HG03432 (cell line): ENCODE measurements at regions not wholly inside any gene's neighbourhood (a gene's known extent, or its start where the extent isn't known, plus 50 kb on each side); places are given as distances from the start of the nearest gene placed in this dataset.
"Not testable (repeated sequence)": the region's sequence is repeated elsewhere in the genome, so short reads cannot be mapped to it uniquely, and the experiment has no call there.

Experiments used
- ATAC-seq: cut with Tn5 transposase; IDR thresholded peaks from one replicate; pipeline ENCODE4 v1.9.1; 2021; ENCODE audit warnings: mild to moderate bottlenecking, moderate library complexity; ENCODE audit not compliant: unreplicated experiment

DNA sequence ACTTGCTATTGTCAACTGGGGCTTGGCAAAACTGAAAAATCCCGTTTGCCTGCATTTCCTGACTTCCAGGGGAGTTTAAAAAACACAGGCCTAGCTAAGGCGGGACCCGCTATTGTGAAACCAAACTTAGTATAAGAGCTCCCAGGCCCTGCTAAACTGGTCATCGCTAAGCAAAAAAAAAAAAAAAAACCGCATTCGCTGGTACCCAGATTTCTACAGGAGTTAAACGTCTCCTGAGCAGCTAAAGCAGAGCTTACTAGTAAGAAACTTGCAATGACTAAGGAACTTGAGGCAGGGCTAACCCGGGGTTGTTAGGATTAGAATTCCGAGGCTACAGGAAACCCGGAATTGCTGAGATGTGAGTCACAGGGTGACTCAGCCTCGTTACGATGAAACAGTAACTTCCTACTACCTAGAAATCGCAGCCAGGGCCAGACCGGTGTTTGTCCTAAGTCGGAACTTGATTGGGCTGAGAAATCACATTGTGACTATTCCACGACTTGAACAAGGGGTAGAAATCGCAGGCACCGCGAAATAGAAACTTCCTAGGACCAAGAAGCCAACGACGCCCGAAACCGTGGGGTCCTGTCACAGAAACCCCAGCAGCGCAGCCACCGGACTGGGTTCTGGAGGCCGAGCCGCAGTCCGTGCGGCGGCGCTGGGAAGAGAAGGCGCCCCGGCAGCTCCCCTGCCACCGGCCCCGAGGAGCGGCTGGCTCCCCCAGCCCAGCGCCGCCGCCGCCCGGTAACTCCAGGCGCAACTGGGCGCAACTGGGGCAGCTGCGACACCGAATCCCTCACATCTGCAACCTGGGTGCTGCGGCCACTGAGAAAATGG lies 89.4 kb downstream of the ANXA2R start:
- ATAC-seq = peak; percentile 49

DNA sequence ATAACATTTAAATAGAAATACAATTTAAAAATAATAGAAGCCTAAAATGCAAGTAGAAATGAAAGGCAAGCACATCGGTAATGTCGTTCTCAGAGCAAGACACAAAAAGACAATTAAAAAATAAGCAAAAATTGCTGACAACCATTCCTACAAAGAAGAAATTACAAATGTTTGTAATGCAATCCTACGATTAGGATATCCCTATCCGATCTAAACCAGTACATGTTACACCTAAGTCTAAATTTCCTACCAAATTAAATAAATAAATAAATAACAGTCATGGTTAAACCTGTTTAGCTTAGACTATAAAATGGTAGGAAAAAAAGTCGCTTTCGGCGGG lies 90.0 kb downstream of the ANXA2R start:
- no peak for ATAC-seq

DNA sequence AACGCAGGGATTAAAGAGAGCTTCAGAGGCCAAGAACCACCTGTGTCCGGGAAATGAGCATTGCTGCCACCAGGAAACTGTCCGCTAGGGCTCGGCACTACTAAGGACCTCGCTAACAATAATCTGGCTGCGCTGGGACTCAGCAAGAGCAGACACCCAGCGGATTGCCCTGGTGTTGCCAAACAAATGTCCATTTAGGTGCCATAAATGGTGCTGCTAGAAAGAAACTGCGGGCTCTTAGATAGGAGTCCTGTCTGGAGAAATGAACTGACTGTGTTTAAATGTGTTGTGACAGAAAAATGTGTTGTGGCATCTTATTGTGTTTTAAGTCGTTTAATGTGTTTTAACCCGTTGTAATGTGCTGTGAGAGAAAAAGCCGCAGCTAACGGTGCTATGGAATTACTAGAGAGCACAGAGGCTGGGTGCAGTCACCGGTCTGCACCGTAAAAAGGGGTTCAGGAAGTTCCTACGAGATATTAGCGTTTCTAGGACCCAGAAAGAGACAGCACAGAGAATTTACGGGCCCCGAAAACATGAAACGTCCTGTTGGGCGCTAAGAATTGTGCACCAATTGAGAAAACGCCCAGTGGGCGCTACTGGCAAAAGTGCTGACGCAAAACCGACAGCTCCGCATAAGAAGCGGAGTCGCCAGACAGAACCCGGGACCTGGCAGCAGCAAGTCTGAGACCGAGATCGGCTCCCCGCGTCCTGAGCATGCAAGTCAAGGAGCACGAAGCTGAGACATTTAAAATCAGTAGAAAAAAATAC lies 90.6 kb downstream of the ANXA2R start:
- peak; percentile 62 for ATAC-seq

DNA sequence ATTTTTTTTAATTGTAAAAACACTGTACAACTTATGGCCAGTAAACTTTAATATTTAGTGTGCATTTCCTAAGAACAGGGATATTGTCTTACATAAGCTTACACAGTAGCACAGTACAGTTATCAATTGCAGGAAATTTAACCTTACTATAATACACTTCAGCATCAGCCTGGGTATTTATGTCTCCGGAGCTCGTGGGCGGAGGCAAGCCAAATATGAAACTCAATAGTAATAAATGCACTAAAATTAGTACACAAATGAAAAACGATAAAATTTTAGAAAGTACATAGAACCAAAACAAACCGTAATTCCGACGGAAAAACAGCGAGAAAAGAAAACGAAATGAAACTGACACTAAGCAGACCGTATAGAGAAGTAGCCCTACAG lies 91.2 kb downstream of the ANXA2R start:
- peak; percentile 0 for ATAC-seq

DNA sequence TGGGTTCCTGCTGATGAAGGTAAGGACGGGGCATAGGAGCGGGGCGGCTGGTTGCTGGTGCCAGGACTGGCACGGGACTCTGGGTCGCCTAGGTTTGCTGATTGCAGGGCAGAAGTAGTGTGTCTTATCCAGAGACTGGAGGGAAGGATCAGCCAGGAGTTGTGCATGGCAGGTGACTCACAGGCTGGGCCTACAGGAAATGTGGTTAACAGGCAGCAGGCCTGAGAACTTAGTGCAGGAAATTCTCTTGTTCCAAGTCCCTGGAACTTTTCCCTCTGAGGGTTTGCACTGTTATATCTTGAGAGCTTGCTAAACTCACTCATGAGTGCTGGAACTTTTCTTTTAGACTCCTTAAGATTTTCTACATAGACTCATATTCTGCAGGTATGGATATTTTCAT lies 95.1 kb downstream of the ANXA2R start:
- no peak for ATAC-seq

DNA sequence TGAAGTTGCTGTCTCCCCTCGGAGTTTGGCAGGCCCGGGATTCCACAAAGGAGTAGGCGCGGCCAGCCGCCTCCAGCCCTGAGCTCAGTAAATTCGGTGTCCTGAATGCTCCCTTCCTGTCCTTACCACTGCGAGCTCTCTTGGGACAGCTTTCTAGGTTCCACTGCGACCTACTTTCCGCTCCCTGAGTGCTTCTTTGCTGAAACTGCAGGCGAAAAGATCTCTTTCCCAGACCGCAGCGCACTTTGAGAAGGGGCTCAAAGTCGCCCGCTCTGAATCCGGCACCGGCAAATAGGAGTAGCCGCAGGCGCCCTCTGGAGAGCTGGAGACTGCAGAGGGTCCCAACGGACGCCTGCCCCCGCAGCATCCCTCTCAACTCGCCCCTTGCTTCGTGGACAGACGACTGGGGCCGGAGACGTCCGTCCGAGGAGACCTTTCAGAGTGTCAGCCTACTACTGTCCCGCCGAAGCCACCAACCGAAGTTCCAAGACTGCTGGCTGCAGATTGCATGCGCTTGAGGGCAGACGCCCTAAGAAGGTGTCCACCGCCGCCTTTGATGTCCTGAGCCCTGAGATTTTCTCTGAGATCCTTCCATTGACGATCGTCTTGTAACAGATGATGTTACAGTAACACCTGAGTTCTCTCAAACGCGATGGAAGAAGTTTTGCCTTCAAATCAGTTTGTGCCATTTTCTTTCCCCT lies 96.0 kb downstream of the ANXA2R start:
- no peak for ATAC-seq

DNA sequence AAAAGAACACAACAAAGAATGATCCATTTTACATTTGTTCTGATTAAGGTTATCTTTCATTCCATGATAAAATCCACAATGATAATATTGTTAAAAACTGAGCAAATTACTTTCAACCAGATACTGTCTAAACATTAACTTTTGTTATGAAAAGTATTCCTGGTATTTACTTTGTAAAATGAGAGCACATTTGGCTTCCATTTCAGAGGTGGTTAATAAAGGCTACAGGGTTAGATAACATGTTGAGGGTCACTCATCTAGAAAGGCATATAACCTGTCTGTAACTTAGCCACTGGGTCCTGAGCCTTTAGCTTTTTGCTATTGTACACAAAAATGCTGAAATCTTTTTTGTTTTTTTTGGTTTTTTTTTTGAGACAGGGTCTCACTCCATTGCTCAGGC lies 99.3 kb downstream of the ANXA2R start:
- no peak for ATAC-seq

DNA sequence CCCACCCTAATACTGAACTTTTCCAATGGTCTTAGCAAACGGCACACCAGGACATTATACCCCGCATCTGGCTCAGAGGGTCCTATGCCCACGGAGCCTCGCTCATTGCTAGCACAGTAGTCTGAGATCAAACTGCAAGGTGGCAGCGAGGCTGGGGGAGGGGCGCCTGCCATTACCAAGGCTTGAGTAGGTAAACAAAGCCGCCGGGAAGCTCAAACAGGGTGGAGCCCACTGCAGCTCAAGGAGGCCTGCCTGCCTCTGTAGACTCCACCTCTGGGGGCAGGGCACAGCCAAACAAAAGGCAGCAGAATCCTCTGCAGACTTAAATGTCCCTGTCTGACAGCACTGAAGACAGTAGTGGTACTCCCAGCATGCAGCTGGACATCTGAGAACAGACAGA lies 108.1 kb downstream of the ANXA2R start:
- ATAC-seq = not testable (repeated sequence)

DNA sequence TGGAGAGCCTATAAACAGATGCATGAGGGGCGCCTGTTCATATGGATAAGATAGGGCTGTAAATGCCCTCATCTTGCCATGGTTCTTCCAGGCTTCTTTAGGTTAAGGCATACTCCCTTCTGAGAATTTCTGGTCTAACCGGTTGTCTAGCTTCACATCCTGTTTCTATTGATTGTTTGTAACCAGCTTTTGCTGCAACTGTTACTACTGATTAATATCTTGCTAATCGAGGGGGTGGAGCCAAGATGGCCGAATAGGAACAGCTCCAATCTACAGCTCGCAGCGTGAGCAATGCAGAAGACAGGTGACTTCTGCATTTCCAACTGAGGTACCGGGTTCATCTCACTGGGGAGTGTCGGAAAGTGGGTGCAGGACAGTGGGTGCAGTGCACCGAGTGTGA lies 108.7 kb downstream of the ANXA2R start:
- ATAC-seq = not testable (repeated sequence)

DNA sequence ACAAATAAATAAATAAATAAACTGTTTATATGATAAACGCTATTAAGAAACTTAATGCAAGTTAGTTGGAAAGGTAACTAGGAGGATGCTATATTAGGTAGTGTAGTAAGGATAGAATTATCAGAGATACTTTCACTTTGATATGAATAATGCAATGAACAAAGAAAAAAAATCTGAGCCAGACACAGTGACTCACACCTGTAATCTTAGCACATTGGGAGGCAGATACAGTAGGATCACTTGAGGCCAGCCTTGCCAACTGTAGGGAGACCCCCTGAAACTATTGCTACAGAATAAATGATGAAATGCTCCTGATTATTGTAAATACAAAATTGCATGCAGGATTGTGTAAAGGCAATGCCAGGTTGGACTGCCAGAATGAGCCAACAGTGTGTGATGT lies 109.2 kb downstream of the ANXA2R start:
- ATAC-seq = no peak

DNA sequence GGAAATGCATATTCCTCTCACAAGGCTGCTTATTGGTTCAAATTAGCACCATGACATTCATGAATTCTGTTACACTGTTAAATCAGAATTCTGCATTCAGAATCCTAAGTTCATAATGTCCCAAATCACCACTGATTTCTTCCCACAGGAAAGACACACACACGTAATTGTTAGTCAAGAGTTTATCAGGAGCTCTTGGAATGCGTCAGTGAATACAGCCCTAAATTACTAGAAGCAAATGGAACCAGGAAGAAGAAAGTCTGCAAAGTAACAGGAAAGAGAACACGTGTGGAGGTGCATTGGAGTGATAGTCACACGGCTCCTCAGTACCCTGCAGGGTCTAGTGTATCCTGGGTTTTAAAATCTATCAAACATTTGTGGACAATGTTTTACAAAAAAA lies 110.2 kb downstream of the ANXA2R start:
- ATAC-seq = no peak

DNA sequence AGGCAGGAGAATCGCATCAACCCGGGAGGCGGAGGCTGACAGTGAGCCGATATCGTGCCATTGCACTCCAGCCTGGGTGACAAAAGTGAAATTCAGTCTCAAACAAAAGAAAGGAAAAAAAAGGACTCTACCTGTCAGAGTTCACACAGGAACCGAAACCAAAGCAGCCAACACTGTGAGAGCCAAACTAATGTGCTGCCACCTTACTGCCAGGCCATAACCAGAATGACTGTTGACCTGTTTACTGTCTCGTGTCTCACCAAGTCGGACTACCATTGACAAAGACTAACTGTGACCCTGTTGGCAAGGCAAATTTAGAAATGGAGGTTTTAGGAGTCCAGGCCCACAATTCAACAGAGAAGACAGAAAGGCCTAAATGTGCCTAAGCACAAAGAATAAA lies 112.4 kb downstream of the ANXA2R start:
- ATAC-seq = peak; percentile 95

DNA sequence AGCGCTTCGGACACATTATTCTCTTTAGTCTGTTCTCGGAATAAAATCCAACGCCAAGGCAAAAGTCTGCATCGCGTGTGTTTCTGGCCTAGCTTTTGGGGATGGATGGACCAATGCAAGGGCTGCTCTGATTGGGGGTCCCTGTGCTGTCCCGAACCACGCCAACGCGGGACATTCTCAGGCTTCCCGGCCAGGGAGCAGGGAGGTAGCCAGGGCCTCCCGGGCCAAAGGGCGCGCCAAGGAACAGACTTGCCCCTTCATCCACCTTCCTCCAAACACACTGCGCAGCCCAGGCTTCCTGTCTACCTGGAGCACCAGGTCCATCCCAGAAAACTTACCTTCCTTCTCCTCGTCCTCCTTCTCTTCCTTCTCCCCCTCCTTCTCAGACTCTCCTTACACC lies 113.0 kb upstream of the SELENOP start:
- ATAC-seq = no peak

DNA sequence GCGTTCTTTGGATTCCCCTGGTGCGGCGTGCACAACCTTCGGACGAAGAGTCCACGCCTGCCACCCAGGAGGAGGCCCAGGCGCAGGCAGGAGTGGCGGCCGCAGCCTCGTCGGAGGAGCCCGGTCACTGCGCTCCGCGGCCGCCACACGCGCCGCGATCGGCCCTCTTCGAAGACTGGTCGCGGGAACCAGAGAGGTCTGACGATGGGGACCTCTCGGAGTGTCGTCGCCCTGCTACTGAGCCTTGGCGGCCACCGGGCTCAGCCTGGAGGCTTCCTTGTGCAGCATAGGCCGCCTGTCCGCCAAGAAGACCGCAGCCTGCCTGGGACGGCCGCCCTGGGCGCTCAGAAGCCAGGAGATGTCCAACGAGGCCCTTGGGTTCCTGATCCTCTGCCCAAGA lies 112.5 kb upstream of the SELENOP start:
- no peak for ATAC-seq

DNA sequence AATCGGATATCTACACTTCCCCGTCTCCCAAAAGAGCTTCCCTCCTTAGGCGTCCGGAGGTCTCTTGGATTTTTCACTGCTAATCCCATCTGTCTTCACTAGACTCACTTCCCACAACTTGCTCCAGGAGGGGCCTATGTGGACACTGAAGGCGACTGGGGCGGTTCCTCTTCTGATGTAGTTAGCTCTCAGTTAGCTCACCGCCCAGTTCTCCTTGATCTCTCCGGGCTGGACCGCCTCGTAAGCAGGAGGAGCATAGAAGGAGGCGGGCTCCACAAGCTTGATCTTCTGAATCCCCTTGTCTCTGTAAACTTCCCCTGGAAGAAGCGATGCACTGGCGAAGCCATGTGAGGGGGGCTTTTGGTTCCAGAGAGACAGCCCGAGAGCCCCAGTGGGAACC lies 112.0 kb upstream of the SELENOP start:
- no peak for ATAC-seq

DNA sequence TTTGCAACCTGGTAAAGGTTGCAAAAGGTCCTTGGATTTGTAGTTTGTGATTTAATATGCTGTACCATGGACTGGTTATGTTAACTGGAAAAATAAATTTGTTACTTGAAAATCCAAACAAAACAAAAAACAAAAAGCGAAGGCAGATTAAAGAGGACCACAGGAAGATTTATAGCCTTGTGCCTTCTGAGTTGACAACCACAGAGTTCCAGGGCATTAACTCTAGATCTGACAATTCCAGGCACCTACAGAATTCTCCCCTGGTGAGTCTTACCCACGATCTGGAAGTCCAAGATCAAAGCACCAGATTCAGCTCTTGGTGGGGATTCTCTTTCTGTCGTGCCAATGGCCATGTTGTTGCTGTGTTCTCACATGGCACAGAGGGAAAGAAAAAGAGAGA lies 107.9 kb upstream of the SELENOP start:
- no peak for ATAC-seq

DNA sequence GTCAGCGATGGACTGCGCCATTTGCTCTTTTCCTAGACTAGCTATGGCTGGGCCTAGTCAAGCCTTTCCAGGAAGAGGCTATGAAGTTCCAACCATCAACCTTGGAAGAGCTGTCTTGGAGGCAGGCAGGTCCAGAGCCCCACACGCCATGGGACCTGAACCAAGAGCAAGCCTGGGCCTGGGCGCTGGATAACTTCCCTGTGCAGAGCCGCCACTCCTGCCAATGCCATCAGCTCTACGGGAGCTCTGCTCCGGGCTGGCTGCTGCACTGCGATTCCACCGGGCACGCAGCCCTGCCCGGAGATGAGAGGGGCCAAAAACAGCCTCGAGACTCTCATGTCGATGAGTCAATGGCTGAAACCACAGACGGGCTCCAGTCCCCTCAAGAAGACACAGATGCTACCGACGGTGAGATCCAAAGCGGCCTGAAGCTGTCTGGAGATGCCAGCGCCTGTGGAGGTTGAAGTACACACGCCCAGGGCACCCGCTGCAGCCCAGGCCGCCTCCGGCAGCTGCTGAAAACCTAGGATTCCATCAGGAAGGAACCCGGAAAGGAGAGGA lies 103.7 kb upstream of the SELENOP start:
- no peak for ATAC-seq

DNA sequence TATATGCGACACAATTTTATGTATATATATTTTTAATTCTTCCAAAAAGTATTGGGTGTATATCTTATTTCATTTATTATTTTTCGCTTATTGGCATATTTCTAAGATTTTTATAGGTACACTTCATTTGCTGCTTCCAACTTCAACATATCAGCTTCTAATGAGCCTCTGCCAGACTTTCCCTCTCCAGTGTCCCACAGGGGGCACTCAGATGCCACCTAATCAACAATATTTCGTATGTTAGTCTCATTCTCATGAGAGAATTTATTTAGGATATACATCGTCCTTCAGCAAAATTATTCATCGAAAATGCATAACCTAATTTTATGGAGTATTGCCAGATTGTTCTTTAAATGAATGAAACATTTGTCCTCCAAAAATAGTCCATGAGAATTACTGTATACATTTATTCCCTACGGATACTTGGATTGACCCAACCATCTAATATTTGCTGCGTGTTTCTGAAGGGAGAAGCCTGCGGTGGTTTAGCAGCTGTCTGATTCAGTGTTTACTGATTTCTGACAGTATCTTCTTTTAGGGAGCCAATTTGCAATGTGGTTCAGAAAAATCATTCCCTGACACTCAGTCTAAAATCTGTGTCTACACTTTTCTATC lies 100.6 kb upstream of the SELENOP start:
- ATAC-seq = no peak

DNA sequence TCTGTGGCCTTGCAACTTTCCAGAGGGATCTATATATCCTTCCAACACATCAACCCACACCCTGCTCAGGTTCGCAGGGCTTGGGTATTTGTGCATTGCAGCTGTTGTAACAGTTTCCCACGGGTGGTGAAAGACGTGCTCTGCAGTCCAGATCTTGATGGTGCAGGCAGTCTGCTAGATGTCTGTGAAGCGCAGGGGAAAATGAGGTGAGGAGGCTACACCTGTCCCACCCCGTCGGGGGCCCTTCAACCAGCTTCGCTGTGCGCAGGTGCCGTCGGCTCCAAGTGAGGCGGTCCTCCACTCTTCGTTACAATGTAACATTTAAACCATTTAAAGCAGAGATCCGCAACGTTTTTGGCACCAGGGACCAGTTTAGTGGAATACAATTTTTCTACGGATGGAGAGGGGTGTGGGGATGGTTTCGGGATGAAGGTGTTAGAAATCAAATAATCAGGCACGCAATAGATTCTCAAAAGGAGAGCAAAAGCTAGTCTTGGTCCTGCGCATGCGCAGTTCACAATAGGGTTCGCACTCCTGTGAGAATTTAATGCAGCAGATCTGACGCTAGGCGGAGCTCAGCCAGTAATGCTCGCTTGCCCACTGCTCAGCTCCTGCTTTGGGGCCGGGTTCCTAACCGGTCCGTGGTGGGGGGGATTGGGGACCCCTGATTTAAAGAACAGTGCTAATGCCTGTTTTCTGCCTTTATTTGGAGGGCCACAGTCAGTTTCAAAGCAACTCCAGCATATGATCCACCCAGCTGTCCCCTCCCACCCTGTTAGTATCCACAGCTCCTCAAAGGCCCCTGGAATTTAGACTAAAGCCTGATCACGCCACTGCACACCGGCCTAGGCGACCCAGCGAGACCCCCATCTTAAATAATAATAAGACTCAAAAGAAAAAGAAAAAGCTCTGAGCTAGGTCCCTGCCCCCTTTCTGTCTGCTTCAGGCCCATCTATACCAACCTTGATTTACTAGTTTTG lies 97.1 kb upstream of the SELENOP start:
- ATAC-seq = peak; percentile 93

DNA sequence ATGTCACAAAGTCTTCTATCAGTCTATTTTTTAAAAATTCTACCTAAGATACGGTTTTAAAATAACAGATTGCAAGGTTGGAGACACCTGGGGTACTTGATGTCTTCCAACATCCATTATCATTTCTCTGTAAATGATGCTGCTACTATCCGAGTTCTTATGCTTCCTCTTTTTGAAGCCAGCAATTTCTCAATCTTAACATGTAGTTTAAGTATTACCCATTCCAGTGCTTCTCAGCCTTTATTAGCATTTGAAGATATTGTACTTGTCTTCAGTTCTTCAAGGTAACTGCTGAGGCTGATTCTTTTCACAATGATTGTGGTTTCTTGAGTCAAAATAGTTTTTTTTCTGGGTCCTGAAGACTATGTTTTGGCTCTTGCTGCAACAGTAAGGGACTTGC lies 96.4 kb upstream of the SELENOP start:
- peak; percentile 2 for ATAC-seq
